ENCODE measurements at regions not wholly inside any gene's neighbourhood (a gene's known extent, or its start where the extent isn't known, plus 50 kb on each side); places are given as distances from the start of the nearest gene placed in this dataset.
"Not testable (repeated sequence)": the region's sequence is repeated elsewhere in the genome, so short reads cannot be mapped to it uniquely, and the experiment has no call there.

DNA sequence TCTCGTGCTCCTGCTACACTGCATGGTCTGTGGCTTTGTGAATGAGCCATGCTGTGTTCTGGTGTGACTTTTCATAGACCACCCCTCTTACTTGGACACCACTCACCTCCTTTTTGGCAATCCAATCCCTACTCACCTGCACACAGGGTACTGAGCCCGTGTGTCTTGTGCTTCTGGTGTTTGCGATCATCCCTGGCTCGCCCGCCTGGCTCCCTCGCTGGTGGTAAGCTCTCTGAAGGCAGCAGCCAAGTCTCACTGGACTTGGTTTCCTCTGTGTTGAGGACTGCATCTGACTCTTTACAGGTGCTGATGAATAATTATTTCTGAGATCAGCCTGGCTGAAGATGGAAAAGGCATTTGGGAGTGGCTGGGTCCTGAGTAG, 276.8 kb downstream of the TSN start:
- no peak for TF ChIP-seq GATA1 (IDR thresholded peaks at IDR 0.05; ENCODE audit: low read depth, low read length)
- no peak for TF ChIP-seq POLR2A (IDR thresholded peaks at IDR 0.05; ENCODE audit: low read length)
- DNase-seq, result no peak

DNA sequence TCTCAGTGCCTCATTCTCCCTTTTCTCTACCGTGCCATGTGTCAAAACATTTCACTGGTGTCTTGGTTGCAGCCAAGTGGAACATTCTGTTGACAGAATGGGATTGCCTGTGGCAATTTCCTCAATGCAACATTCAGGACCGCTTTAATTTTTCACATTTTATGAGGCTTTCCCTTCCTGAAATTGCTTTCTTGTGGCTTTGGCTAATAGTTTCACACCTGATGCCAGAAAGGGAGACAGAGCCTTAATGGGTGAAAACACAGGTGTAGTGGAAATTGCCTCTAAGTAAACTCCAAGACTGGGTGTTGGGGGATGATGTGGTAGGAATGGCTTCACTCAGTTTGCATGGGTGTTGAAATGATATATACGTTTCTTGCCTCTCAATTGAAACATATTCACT, 278.3 kb downstream of the TSN start:
- TF ChIP-seq POLR2A (IDR thresholded peaks at IDR 0.05; ENCODE audit: low read length) (no peak), GATA1 (IDR thresholded peaks at IDR 0.05; ENCODE audit: low read depth, low read length) (no peak)
- DNase-seq, result no peak

DNA sequence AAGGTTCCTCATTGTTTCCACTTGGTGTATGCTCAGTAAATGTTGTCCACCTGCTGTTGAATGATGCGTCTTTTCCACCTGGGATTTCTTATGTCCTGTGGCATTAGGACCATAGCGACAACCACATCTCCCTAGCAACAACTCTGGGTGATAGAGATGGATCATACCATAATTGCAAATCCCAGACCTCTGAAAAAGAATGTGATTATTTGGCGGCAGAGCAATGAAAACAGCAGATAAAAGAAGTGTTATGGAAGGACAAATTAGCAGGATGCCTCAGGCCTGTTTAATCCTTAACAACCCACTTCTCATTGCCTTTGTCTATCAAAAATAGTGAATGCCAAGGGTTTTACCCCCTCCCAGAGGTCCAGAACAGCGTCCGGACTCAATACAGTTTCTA, 278.9 kb downstream of the TSN start:
- no peak for TF ChIP-seq GATA1 (IDR thresholded peaks at IDR 0.05; ENCODE audit: low read depth, low read length)
- no peak for TF ChIP-seq POLR2A (IDR thresholded peaks at IDR 0.05; ENCODE audit: low read length)
- no peak for DNase-seq

DNA sequence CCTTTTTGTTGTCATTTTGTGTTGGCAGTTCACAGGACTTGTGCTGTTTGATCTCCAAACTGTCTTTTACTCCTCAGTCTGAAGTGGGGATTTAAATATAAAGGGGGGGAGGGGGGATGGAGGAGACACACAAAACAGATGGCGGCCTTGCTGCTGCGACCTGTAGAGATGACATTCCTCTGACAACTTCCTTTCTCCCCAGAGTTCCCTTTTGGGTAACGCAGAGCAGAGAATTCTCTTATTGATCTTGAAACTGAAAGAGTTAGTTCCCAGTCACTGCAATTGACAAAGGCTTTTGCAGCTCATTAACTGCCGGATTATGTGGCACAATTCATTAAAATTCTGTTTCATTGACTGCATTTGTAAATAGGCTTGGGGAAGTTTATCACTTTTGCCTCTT, 279.3 kb downstream of the TSN start:
- DNase-seq, result no peak
- TF ChIP-seq GATA1 (IDR thresholded peaks at IDR 0.05; ENCODE audit: low read depth, low read length) (no peak), POLR2A (IDR thresholded peaks at IDR 0.05; ENCODE audit: low read length) (no peak)

DNA sequence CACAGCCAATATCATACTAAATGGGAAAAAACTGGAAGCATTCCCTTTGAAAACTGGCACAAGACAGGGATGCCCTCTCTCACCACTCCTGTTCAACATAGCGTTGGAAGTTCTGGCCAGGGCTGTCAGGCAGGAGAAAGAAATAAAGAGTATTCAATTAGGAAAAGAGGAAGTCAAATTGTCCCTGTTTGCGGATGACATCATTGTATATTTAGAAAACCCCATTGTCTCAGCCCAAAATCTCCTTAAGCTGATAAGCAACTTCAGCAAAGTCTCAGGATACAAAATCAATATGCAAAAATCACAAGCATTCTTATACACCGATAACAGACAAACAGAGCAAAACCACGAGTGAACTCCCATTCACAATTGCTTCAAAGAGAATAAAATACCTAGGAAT, 283.4 kb downstream of the TSN start:
- not testable (repeated sequence) for DNase-seq

DNA sequence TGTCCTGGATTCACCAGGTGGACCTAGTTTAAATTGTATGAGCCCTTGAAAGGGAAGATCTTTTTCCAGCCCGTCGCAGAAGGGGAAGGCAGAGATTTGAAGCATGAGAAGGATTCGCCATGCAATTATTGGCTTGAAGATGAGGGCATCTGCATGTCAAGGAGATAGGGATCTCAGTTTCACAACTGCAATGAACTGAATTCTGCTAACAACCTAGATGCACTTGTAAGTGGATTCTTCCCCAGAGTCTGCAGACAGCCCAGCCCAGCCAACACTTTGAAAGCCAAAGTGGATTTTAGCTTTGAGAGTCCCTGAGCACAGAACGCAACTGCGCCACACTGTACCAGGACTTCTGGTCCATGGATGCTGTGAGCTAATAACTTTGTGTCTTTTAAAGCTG, 286.0 kb downstream of the TSN start:
- no peak for DNase-seq
- TF ChIP-seq POLR2A (IDR thresholded peaks at IDR 0.05; ENCODE audit: low read length), result no peak
- no peak for TF ChIP-seq GATA1 (IDR thresholded peaks at IDR 0.05; ENCODE audit: low read depth, low read length)

DNA sequence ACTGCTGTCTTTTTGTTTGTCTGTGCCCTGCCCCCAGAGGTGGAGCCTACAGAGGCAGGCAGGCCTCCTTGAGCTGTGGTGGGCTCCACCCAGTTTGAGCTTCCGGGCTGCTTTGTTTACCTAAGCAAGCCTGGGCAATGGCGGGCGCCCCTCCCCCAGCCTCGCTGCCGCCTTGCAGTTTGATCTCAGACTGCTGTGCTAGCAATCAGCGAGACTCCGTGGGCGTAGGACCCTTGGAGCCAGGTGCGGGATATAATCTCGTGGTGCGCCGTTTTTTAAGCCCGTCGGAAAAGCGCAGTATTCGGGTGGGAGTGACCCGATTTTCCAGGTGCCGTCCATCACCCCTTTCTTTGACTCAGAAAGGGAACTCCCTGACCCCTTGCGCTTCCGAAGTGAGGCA, 296.2 kb downstream of the TSN start:
- not testable (repeated sequence) for DNase-seq

DNA sequence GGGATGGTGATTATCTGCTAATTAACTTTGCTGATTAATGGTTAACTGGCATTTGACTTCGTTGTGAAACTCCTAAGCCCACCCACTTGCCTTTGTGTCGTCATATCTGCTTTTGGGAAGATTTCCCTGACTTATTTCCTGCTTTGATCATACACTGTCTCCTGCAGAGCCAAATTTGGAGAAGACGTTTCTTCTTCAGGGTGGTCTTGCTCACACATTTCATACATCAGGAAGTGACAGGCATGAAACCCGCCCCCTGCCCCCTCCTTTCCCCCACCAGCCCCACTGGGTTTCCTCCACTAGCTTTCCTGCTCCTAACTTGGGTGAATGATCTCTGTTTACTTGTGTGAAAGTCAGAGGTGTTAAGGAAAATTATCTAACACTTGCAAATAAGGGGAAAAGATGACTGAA, 300.1 kb downstream of the TSN start:
- no peak for TF ChIP-seq POLR2A (IDR thresholded peaks at IDR 0.05; ENCODE audit: low read length)
- no peak for TF ChIP-seq GATA1 (IDR thresholded peaks at IDR 0.05; ENCODE audit: low read depth, low read length)
- no peak for DNase-seq

DNA sequence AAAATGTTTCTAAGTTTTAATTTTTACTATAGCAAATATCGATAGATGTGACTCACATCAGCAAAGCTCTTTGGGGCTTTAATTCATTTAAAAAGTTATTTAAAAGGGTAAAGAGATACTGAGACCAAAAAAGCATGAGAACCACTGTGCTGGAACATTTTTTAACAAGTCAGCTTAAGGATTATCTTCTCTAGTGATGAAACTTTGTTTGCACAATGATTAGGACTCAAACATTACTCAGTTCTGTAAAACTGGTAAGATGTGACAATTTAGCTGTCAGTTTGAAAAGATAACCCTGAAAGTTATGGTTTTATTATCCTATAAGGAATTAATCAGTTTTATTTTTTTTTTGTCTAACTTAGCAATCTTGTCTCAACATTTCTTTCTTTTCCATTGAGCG, 301.4 kb downstream of the TSN start:
- TF ChIP-seq GATA1 (IDR thresholded peaks at IDR 0.05; ENCODE audit: low read depth, low read length) (no peak), POLR2A (IDR thresholded peaks at IDR 0.05; ENCODE audit: low read length) (no peak)
- DNase-seq, result no peak

DNA sequence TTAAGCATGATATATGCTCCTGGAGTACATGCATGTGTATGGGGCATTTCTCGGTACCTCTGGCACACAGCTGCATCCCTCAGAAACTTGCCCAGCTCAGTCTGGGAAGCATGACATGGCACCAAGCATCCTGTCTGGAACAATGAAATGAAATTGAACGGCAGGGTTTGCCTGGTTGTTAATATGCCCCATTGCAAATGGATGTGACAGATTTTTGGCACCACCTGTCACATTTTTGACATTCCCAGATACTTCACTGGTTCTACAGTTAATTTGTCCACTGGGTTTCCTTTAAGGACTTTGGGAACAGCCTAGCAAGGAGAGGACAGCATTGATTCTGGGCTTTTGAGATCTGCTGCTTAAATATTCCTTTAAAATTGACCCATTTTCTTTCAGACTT, 305.8 kb downstream of the TSN start:
- TF ChIP-seq POLR2A (IDR thresholded peaks at IDR 0.05; ENCODE audit: low read length) (no peak), GATA1 (IDR thresholded peaks at IDR 0.05; ENCODE audit: low read depth, low read length) (no peak)

DNA sequence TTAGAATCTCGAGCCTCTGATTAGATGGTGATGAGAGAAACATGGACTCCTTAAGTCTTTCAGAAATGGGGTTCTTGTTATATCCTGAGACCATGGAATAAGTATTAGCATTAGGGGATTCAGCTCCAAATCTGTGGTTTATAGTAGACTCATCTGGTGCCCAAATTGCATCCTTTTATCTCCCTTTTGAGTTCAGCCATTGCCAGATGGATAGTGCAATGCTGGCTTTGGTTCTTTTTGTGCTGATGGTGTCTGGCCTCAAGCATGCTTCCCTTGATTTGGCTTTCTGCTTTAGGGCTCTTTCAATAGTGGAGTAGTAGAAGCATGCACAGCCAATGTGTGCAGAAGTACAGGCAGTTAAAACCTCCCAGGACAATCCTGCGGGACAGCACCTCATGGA, 306.4 kb downstream of the TSN start:
- DNase-seq, result no peak
- TF ChIP-seq POLR2A (IDR thresholded peaks at IDR 0.05; ENCODE audit: low read length) (no peak), GATA1 (IDR thresholded peaks at IDR 0.05; ENCODE audit: low read depth, low read length) (no peak)

More for the DNA sequence above, 305.8 kb downstream of the TSN start:
- DNase-seq, result no peak

DNA sequence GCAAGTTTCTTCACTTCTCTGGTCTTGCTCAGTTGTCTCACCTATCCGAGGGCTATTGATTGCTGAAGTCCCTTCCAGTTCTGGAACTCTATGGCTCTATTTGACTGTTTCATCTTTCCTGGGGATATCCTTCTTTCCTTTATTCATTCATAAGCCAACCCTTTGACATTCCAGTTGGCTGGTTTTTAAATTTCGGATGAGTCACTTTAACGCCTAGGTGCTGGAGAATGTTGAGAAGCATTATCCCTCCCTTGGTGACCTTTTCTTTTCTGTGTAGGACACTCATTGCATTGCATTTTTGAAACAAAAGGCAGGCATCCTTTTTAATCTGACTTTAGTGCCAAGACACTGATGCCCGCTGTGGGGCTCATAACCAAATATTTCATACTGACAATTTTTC, 307.1 kb downstream of the TSN start:
- no peak for TF ChIP-seq POLR2A (IDR thresholded peaks at IDR 0.05; ENCODE audit: low read length)
- TF ChIP-seq GATA1 (IDR thresholded peaks at IDR 0.05; ENCODE audit: low read depth, low read length), result no peak
- DNase-seq, result no peak

DNA sequence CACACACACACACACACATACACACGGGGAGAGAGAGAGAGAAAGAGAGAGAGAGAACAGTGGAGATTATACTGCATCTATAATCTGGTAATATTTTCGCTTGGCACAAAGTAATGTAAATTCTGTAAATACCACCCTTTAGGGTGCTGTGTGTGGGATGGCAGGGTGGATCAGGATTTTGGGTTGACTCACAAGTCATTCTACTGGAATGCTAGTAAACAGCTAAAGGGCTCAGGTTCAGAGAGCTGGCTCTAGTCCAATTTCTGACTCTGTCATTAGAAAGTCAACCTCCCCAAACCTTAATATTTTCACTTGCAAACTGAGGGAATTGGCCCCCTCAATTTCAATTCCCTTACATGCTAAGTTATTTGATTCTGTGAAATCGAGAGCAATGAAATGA, 308.3 kb downstream of the TSN start:
- TF ChIP-seq POLR2A (IDR thresholded peaks at IDR 0.05; ENCODE audit: low read length) (no peak), GATA1 (IDR thresholded peaks at IDR 0.05; ENCODE audit: low read depth, low read length) (no peak)
- no peak for DNase-seq

DNA sequence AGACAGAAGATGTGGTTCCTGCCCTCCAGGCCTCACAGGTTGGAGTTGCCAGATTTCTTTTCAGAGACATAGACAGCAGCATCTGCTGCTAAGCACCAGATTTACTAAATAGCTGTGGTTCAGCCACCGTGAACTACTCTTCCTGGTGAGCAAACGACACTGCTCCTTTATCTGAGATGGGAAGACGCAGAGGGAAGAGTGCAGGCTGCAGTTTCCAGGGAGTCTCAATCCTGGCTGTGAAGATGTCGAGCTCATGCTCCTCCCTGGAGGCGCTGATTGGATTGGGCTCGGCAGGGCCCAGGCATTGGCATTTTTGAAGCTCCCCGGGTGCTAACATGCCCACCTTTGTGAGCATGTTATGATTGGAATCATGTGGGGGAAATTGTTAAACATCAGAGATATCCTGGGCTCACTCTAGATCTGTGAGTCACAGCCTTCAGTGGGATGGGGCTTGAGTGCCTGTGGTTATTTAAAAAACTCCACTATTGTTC, 314.8 kb downstream of the TSN start:
- TF ChIP-seq GATA1 (IDR thresholded peaks at IDR 0.05; ENCODE audit: low read depth, low read length), result no peak
- no peak for DNase-seq

DNA sequence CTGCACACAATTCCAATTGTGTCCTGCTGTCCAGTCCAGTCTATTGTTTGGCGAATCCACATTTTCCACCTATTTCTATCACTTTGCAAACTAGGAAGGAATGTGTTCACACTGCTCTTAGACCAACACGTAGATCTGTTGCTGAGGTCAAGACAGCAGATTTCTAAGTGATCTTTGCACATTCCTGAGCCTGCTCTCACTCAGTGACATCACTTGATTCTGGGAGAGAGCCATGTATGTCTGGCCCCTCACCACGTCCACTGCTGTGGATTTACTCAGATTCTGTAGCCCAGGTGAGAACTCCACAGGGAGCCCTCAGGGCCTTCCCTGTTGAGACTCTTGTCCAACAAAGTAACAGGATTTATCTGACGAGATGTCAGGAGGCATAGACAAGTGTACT, 317.2 kb downstream of the TSN start:
- no peak for DNase-seq
- TF ChIP-seq GATA1 (IDR thresholded peaks at IDR 0.05; ENCODE audit: low read depth, low read length) (no peak), POLR2A (IDR thresholded peaks at IDR 0.05; ENCODE audit: low read length) (no peak)

DNA sequence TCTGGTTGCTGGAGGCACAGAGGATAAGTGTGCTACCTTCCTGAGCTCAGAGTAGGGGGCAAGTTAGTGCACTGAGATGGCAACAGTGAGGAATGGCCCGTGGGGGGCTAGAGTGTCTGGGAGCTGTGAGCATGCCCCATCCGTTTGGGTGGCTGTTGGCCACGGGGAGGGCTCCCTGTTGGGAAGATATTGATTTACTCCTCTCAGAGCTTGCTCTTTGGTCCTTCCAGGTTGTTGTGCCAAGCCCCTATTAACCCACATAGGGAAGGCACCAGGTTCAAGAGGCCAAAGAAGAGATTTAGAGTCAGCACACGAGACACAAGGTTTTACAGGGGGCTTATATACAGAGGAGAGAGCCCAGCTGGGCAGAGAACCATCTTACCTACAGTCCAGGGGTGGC, 318.8 kb downstream of the TSN start:
- DNase-seq, result no peak
- TF ChIP-seq POLR2A (IDR thresholded peaks at IDR 0.05; ENCODE audit: low read length) (no peak), GATA1 (IDR thresholded peaks at IDR 0.05; ENCODE audit: low read depth, low read length) (no peak)
